B cell (primary cell): ENCODE measurements at regions not wholly inside any gene's neighbourhood (a gene's known extent, or its start where the extent isn't known, plus 50 kb on each side); places are given as distances from the start of the nearest gene placed in this dataset.
A peak's percentile ranks its signal among the peaks of the same experiment; 100 is the strongest.

Experiments
- ATAC-seq: fragments of 200-7000 bp; cut with Tn5 transposase; one replicate; pipeline ENCODE4 v1.10.0; 2021; ENCODE audit warnings: low read depth, mild to moderate bottlenecking, moderate number of reproducible peaks, moderate library complexity
- CTCF ChIA-PET: fragments of 350-600 bp; sonication (Branson Sonifier 250); formaldehyde crosslinking; loops from one replicate; lab custom pipeline; 2021; ENCODE audit warnings: antibody characterized with exemption, inconsistent platforms; lab: Charles Lee
- POLR2A ChIA-PET: fragments of 350-600 bp; sonication (Branson Sonifier 250); formaldehyde crosslinking; loops from one replicate; lab custom pipeline; 2021; ENCODE audit warnings: antibody characterized with exemption; lab: Charles Lee
- DNase-seq: peaks from one replicate; pipeline ENCODE4 v3.0.0; 2013
- H2AFZ ChIP-seq: 2 replicates; pipeline ENCODE4 v1.6.1; 2012; ENCODE audit warnings: mild to moderate bottlenecking, low read depth, low read length; ENCODE audit not compliant: insufficient read depth, poor library complexity, severe bottlenecking
- H3K27ac ChIP-seq, 2 donors: 1 replicate in 1 of 2; 2 replicates in 1 of 2; pipeline ENCODE4 v1.5.1; 2012 to 2013; ENCODE audit warnings: low read length in 2 of 2, mild to moderate bottlenecking in 2 of 2, moderate library complexity in 1 of 2
- H3K27me3 ChIP-seq, 4 experiments: fragments of 200-600 bp in 1 of 4; sonication (generic) in 1 of 4; replicated peaks in 1 of 4; 1 replicate in 2 of 4; 2 replicates in 2 of 4; pipeline versions ENCODE4 v1.6.1 to v1.7.0; 2013 to 2016; ENCODE audit warnings: low read length in 3 of 4, mild to moderate bottlenecking in 2 of 4, mixed read lengths in 1 of 4, moderate library complexity in 1 of 4; ENCODE audit not compliant: insufficient read depth in 4 of 4, control insufficient read depth in 3 of 4; ENCODE audit errors: control extremely low read depth in 1 of 4
- H3K36me3 ChIP-seq, 2 experiments: replicated peaks in 1 of 2; 1 replicate in 1 of 2; 2 replicates in 1 of 2; pipeline versions ENCODE4 v1.6.1 to v1.7.1; 2013; ENCODE audit warnings: low read length in 1 of 2; ENCODE audit not compliant: insufficient read depth in 2 of 2, control insufficient read depth in 1 of 2; ENCODE audit errors: control extremely low read depth in 1 of 2, extremely low read depth in 1 of 2
- H3K4me1 ChIP-seq, 2 donors: fragments of 200-600 bp in 1 of 2; sonication (generic) in 1 of 2; 1 replicate in 1 of 2; 2 replicates in 1 of 2; pipeline versions ENCODE4 v1.5.1 to v1.6.1; 2013 to 2017; ENCODE audit warnings: low read length in 2 of 2; ENCODE audit not compliant: control insufficient read depth in 2 of 2, insufficient read depth in 2 of 2
- H3K4me2 ChIP-seq: replicated peaks from 2 replicates; pipeline ENCODE3; 2012; ENCODE audit warnings: mild to moderate bottlenecking, low read depth, low read length; ENCODE audit not compliant: poor library complexity, severe bottlenecking
- H3K4me3 ChIP-seq, 5 experiments: fragments of 200-600 bp in 1 of 5; sonication (generic) in 1 of 5; 1 replicate in 3 of 5; 2 replicates in 2 of 5; pipeline versions ENCODE4 v1.5.1 to v1.7.0; 2011 to 2016; ENCODE audit warnings: low read length in 4 of 5, mild to moderate bottlenecking in 4 of 5, low read depth in 2 of 5, control low read depth in 1 of 5, moderate library complexity in 1 of 5; ENCODE audit not compliant: insufficient read depth in 1 of 5; ENCODE audit errors: control extremely low read depth in 1 of 5, extremely low read depth in 1 of 5
- H3K79me2 ChIP-seq: fragments of 200-600 bp; sonication (generic); one replicate; pipeline ENCODE4 v1.6.0; 2016; ENCODE audit warnings: low read length; ENCODE audit not compliant: control insufficient read depth, insufficient read depth
- H3K9ac ChIP-seq: fragments of 200-600 bp; sonication (generic); 2 replicates; pipeline ENCODE4 v1.6.1; 2017; ENCODE audit warnings: mild to moderate bottlenecking, low read length, moderate library complexity
- H3K9me3 ChIP-seq, 3 donors: one replicate each; pipeline versions ENCODE4 v1.6.1 to v1.7.1; 2013; ENCODE audit warnings: low read length in 2 of 3; ENCODE audit not compliant: control insufficient read depth in 2 of 3, insufficient read depth in 1 of 3; ENCODE audit errors: control extremely low read depth in 1 of 3
- H4K20me1 ChIP-seq: 2 replicates; pipeline ENCODE4 v1.6.0; 2012; ENCODE audit warnings: mild to moderate bottlenecking, low read length; ENCODE audit not compliant: insufficient read depth, control insufficient read depth, poor library complexity, severe bottlenecking
- H3K27ac Mint-ChIP-seq: one replicate; pipeline ENCODE4 v1.8.0; 2021; ENCODE audit warnings: mixed read lengths
- H3K27me3 Mint-ChIP-seq: one replicate; pipeline ENCODE4 v1.8.0; 2021; ENCODE audit warnings: mixed read lengths
- H3K4me1 Mint-ChIP-seq: one replicate; pipeline ENCODE4 v1.8.0; 2021; ENCODE audit warnings: mixed read lengths
- H3K4me3 Mint-ChIP-seq: one replicate; pipeline ENCODE4 v1.8.0; 2021; ENCODE audit warnings: mixed read lengths
- H3K9me3 Mint-ChIP-seq: one replicate; pipeline ENCODE4 v1.8.0; 2022; ENCODE audit warnings: mixed read lengths; ENCODE audit not compliant: insufficient read depth
- EZH2 ChIP-seq: IDR thresholded peaks from 2 replicates; pipeline ENCODE4 v1.6.1; 2012; ENCODE audit warnings: borderline replicate concordance, low read depth, mild to moderate bottlenecking, moderate library complexity, low read length; ENCODE audit not compliant: insufficient read depth, poor library complexity, severe bottlenecking
- WGBS: methylation state at CpG from one replicate; pipeline ENCODE4 v1.1.5; 2013; ENCODE audit warnings: missing lambda C conversion rate; ENCODE audit not compliant: insufficient coverage; 5-methylcytosine and 5-hydroxymethylcytosine counted together
- intact Hi-C: fragments of 100-400 bp; cut with micrococcal nuclease; formaldehyde crosslinking; loops from one replicate; pipeline ENCODE4 v1.10.0; 2022
- TF ChIP-seq, protein P1 (sequence below): fragments of 200-600 bp; IDR thresholded peaks from one replicate; pipeline ENCODE4 v1.8.0; 2022; ENCODE audit warnings: antibody characterized with exemption, mild to moderate bottlenecking

DNA sequence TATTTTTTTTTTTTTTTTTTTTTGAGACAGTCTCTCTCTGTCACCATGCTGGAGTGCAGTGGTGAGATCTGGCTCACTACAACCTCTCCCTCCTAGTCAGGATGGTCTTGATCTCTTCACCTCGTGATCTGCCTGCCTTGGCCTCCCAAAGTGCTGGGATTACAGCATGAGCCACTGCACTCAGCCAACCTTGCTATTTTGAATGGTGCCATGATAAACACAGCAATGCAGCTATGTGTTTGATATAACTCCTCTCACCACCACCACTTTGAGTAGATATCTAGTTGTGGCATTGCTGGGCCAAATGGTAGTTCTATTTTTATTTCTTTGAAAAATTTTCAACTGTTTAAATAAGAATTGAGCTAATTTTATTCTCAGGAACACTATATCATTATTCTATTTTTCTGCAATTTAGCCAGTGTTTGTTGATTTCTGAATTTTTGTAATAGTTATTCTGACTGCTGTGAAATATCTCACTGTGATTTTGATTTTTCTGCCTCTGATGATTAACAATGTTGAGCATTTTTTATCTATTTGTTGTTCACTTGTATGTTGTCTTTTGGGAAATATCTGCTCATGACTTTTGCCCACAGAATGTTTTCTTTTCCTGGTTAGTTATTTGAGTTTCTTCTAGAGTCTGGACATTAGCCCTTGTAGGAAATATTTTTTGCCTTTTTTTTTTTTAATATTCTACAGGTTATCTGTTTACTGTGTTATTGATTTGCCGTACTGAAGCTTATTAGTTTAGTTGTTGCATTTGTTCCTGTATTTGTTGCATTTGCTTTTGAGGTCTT is 257.5 kb upstream of the RBMY1B start:
- peaks cover 0 to 35% of the 10 kb centered on the region in 2 donors for H3K4me1 ChIP-seq
- H3K4me2 ChIP-seq = no peak overlapping the region
- Mint-ChIP-seq H3K4me3 (peak overlapping the region; percentile 39), H3K27ac (peak overlapping the region; percentile 76), H3K4me1 (peaks cover 54% of the 10 kb centered on the region), H3K9me3 (no peaks in the 10 kb centered on the region), H3K27me3 (no peaks in the 10 kb centered on the region)
- TF ChIP-seq EZH2 = no peak
- TF ChIP-seq, protein P1, sequence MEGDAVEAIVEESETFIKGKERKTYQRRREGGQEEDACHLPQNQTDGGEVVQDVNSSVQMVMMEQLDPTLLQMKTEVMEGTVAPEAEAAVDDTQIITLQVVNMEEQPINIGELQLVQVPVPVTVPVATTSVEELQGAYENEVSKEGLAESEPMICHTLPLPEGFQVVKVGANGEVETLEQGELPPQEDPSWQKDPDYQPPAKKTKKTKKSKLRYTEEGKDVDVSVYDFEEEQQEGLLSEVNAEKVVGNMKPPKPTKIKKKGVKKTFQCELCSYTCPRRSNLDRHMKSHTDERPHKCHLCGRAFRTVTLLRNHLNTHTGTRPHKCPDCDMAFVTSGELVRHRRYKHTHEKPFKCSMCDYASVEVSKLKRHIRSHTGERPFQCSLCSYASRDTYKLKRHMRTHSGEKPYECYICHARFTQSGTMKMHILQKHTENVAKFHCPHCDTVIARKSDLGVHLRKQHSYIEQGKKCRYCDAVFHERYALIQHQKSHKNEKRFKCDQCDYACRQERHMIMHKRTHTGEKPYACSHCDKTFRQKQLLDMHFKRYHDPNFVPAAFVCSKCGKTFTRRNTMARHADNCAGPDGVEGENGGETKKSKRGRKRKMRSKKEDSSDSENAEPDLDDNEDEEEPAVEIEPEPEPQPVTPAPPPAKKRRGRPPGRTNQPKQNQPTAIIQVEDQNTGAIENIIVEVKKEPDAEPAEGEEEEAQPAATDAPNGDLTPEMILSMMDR = no peak
- H2AFZ ChIP-seq = no peak overlapping the region
- H4K20me1 ChIP-seq = no peaks in the 10 kb centered on the region
- CTCF ChIA-PET = interaction anchor here (0.7 kb wide), 1 partner anchor 8 kb away, joined by 4 read pairs; no protein-coding TSS in a partner anchor
- H3K27ac ChIP-seq = no peak overlapping the region
- no peaks in the 10 kb centered on the region for H3K9me3 ChIP-seq
- H3K79me2 ChIP-seq = no peaks in the 10 kb centered on the region
- DNase-seq (no peak), ATAC-seq (no peak)
- H3K9ac ChIP-seq = no peak overlapping the region
- H3K36me3 ChIP-seq = no peaks in the 10 kb centered on the region
- H3K4me3 ChIP-seq = no peak overlapping the region
- POLR2A ChIA-PET = no interaction called here
- intact Hi-C loops = loop anchor here (10.0 kb wide), 3 partner anchors 219 to 489 kb away; no protein-coding TSS in a partner anchor
- no peaks in the 10 kb centered on the region for H3K27me3 ChIP-seq
- WGBS = no CpG with 5 or more reads among the region's 2 CpGs

- WGBS = no CpG with 5 or more reads among the region's 2 CpGs
- POLR2A ChIA-PET = no interaction called here
- no peak overlapping the region for H3K9ac ChIP-seq
- intact Hi-C loops = loop anchor here (10.0 kb wide), 3 partner anchors 220 to 490 kb away; no protein-coding TSS in a partner anchor
- H3K27ac Mint-ChIP-seq = peak overlapping the region; percentile 79
- H4K20me1 ChIP-seq = no peaks in the 10 kb centered on the region
- H3K9me3 Mint-ChIP-seq = no peaks in the 10 kb centered on the region
- ATAC-seq = no peak
- TF ChIP-seq, protein P1 = no peak
- no peak for TF ChIP-seq EZH2
- no peak overlapping the region for H3K4me2 ChIP-seq
- no peak overlapping the region for H3K4me3 ChIP-seq
- H3K27ac ChIP-seq = no peak overlapping the region
- H3K27me3 Mint-ChIP-seq = no peaks in the 10 kb centered on the region
- H3K4me3 Mint-ChIP-seq = peak overlapping the region; percentile 77
- H2AFZ ChIP-seq = no peak overlapping the region
- peaks cover 47% of the 10 kb centered on the region for H3K4me1 Mint-ChIP-seq
- CTCF ChIA-PET = no interaction called here
- no peaks in the 10 kb centered on the region for H3K27me3 ChIP-seq
- peaks cover 0 to 28% of the 10 kb centered on the region in 2 donors for H3K4me1 ChIP-seq
- no peaks in the 10 kb centered on the region for H3K9me3 ChIP-seq
- no peak for DNase-seq
- no peaks in the 10 kb centered on the region for H3K79me2 ChIP-seq
- no peaks in the 10 kb centered on the region for H3K36me3 ChIP-seq
Observed at GRCh38 chrY:21254476-21254875, 256.7 kb upstream of the RBMY1B start.
